HG02610 (cell line): ENCODE measurements at regions not wholly inside any gene's neighbourhood (a gene's known extent, or its start where the extent isn't known, plus 50 kb on each side); places are given as distances from the start of the nearest gene placed in this dataset.

ENCODE experiments used
- ATAC-seq: cut with Tn5 transposase; IDR thresholded peaks from one replicate; pipeline ENCODE4 v1.9.1; 2021; ENCODE audit warnings: mild to moderate bottlenecking, moderate library complexity; ENCODE audit not compliant: unreplicated experiment

GRCh38 chr2:19846567-19846966, 55.2 kb downstream of the TTC32 start:
- ATAC-seq, result no peak

DNA sequence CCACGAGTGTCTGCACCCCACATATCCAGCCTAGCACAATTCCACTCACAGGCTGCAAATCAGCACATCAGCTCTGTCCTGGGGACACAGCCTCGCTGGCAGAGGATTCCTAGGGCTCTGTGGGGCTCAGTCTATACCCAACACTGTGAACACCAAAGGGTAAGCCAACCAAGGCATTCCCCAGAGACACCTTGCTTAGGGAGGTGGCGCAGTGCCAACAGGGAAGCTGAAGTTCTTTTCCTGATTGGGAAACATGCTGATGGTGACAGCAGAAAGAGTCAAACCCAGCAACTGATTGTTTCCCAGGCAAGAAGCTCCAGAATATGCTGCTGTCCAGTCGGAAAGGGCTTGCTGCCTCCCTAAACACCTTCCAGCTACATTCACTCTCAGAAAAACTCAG, 55.8 kb downstream of the TTC32 start:
- ATAC-seq, result no peak

DNA sequence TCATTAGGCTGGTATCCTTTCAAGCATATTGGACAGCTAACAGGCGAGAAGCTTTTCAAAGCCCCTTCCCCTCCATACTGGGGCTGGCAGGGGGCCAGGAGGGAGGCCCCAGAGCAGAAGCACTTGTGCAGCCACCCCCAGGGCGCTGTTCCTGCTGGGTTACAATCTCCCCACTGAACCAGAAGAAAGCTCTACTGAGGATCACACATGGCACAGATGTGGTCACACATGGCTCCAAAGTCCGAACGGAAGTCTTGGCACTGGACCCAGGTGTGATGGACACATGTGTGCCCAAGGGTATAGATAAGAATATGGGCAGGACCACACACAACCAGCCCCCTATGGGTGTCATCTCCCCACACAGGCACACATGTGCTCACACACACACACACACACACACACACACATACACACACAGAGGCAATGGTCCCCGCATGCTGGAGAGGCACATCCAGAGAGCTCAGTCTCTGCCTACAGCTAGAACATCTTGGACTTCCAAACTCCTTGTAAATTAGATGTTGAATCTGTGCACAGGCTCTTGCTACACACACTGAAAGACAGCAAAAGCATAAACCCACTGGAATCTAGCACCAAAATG, 56.4 kb downstream of the TTC32 start:
- no peak for ATAC-seq

- no peak for ATAC-seq
Observed at GRCh38 chr2:19844750-19845149, 57.0 kb downstream of the TTC32 start.

DNA sequence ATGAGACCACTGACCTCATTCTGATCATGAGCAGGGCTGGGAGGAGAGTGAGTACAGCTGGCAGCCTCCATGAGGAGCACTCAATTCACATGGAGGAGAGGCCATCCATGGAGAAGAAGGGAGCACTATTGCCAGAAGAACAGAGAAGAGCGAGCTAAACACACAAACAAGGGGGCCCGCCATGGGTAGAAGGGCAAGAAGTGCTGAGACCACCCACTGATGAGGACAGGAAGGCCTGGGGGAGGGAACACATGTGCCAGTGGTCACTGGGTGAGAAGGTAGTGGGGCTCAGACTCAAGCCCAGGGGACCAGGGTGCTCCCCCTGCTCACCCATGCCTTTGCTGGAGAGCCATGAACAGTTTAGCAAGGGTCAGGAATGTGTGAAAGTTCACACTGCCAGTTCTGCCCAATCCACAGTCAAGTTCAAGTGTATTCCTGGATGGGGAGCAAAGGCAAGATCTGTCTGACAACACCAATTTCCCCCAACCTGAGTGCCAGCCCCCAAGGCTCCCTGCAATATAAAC, 57.7 kb downstream of the TTC32 start:
- ATAC-seq, result no peak

GRCh38 chr2:19841918-19842693, 59.7 kb downstream of the TTC32 start:
- ATAC-seq, result no peak

GRCh38 chr2:19839438-19839837, 62.3 kb downstream of the TTC32 start:
- no peak for ATAC-seq

GRCh38 chr2:19838616-19839015, 63.2 kb downstream of the TTC32 start:
- ATAC-seq, result no peak

DNA sequence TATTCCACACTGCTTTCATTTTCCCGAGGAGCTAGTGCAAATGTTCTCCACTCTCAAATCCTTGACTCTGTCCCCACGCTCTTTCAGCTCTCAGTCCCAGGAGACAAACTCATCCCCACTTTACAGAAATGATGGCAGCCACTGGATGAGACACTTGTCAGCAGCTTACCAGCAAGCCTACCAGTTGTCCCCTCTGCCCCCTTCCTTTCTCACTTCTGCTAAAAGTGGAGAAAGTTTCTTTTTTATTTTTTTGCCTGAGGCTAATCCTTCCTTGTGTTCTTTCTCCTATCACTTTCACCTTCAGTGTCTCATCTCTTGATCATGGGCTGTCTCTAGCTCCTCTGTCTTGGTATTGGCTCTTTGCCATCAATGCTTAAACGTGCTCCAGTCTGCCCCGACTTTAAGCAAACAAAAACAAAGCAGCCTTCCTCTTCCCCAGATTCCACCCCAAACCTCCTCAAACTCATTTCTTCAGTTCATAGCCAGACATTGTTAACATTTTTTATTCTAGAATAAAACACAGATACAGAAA, 64.5 kb downstream of the TTC32 start:
- ATAC-seq, result no peak

GRCh38 chr2:19835781-19836281, 66.0 kb downstream of the TTC32 start:
- ATAC-seq, result no peak

DNA sequence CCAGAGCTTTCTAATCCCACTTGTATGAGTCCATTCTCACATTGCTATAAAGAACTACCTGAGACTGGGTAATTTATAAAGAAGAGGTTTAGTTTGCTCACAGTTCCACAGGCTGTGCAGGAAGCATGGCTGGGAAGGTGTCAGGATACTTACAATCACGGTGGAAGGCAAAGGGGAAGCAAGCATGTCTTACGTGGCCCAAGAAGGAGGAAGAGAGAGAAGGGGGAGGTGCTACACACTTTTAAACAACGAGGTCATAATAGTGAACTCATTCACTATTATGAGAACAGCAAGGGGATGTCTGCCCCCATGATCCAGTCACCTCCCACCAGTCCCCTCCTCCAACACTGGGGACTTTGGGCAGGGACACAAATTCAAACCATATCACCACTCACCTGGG, 67.8 kb downstream of the TTC32 start:
- no peak for ATAC-seq

DNA sequence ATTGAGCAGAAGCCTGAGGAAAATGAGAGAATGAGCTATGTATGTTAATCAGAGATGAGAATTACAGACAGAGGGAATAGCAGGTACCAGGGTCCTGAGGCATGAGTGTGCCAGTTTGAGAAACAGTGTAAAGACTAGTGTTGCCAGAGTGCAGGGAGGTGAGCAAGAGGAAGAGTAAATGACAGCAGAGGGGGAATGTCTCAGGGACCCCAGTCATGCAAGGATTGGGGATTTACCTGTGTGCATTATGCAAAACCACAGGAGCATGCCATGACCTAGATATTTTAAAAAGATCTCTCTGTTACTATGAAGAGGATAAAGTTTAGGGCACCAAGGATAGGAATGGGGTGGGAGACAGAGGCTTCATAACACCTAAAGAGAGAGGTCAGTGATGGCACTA, 72.1 kb downstream of the TTC32 start:
- ATAC-seq, result peak; percentile 82

DNA sequence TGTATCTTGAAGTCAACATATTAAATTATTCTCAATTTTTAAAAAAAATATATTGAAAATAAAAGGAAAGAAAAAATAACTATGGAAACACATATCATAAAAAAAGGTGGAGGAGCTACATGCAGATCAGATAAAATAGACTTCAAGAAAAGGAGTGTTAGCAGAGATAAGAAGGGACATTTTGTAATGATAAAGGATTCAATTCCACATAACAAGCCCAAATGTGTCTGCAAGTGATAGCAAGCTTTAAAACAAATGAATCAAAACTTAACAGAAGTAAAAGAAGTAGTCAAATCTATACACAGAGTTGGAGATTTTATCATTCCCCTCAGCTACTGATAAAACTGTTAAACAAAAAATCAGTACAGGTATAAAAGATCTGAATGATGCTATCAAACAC, 74.9 kb downstream of the TTC32 start:
- ATAC-seq, result no peak

GRCh38 chr2:19823507-19823906, 78.3 kb downstream of the TTC32 start:
- ATAC-seq, result no peak

DNA sequence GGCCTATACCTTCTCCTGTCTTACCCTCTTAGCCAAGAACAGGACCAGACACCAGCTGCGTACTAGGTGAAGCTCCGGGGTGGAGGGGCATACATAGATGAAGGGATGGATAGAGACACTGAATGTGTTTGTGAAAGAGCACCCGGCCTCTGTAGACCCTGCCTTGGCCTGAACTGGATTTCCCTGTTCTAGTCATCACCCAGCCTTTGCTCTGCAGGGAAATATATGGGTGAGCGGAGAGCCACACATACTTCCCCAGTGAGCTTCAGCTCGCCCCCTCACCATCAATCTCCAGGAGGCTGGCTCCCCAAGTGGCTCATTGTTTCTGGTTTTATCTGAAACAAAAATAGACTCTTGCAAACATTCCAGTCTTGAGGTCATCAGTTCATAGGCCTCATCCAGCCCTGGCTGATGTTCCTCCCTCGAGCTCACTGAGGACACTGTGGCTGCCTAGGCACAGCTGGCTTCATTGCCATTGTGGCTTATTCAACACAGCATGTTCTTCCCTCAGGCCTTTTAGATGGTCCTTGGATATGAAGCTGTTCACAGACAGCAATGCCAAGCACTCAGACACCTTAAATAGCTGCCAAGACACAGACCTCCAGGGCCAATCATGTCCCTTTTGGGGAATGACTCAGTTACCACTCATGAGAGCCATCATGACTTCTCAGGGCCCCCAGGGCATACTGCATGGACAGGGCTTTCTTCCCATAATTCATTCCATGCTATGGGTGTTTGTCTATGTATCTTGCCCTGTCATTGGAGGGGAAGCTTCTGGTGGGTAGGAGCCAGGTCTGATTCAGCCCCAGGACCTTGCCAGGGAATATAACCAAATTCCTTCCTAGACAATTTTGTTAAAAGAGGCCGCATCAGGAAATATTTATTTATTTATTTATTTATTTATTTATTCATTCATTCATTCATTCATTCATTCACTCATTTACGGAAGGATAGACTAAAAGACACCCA, 82.4 kb downstream of the TTC32 start:
- no peak for ATAC-seq

GRCh38 chr2:19818543-19818942, 83.2 kb downstream of the TTC32 start:
- ATAC-seq, result no peak

- ATAC-seq, result no peak
Observed at GRCh38 chr2:19818039-19818438, 83.7 kb downstream of the TTC32 start.

- ATAC-seq, result no peak
Observed at GRCh38 chr2:19815746-19816145, 86.0 kb downstream of the TTC32 start.

DNA sequence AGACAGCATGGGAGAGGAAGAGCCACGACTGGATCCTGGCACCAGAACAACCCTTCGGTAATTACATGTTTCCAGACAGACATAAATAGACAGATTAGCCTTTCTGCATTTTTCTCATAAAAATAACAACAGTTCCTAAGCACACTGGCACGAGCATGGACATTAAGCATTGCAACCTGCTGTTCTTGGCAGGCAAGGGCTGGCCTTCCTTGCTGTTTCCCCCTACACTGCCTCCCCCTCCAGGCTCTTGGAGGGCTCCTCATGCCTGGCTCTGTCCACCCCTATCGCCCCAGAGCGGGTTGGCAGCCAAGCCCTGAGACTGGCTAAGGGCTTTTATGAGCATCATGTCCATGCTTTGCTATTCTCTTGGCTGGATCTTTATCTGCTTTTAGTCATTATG, 89.6 kb downstream of the TTC32 start:
- no peak for ATAC-seq

DNA sequence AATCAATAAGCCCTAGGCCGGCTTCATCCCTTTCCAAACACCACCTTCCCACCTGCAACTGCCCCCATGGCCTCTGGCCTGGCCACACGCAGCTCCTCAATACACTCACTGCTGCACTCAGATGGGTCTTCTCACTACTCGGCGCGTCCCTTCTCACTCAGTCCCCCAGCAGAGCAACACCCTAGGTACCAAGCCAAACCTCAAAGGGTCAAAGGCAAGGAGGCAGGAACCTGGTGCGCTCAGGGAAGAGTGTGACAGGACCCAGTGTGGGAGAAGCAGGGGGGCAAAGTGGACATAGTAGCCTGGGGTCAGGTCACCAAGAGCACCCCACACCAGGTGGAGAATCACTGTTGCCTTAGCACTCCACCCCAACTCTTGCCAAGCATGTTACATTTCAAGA, 90.6 kb downstream of the TTC32 start:
- ATAC-seq, result no peak

DNA sequence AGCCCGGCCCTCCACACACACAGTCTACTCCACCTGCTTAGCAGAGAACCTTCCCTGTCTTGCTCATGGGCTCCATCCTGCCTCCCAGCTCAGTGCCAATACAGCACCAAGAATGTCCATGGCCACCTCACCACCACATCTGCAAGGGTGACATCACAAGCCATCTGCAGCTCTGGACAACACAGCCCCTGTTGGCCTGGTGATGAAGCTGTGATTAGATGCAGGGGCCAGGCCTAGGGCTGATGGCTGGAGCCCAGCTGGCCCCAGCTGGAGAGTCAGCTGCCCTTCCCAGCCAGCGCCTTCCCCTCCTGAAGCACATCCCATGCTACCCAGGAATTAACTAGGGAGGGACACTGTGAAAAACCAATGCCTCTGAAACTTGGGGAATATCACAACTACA, 91.1 kb downstream of the TTC32 start:
- no peak for ATAC-seq
